Adrenal gland (tissue), 9 donors: ENCODE measurements at regions not wholly inside any gene's neighbourhood (a gene's known extent, or its start where the extent isn't known, plus 50 kb on each side); places are given as distances from the start of the nearest gene placed in this dataset.
A peak's percentile ranks its signal among the peaks of the same experiment; 100 is the strongest.

Experiments
- DNase-seq, 7 donors: peaks; one replicate each; pipeline ENCODE4 v3.0.0-alpha.2; 2019 to 2020
- H3K27ac ChIP-seq, 5 donors: fragments of 200-600 bp; sonication (generic) in 4 of 5; 1 replicate in 3 of 5; 2 replicates in 2 of 5; pipeline versions ENCODE4 v1.5.1 to v1.8.0; 2016 to 2020; ENCODE audit warnings: mild to moderate bottlenecking in 1 of 5
- H3K27me3 ChIP-seq: fragments of 200-600 bp; 2 replicates; pipeline ENCODE4 v1.8.0; 2021
- H3K36me3 ChIP-seq, 2 donors: fragments of 200-600 bp; replicated peaks in 1 of 2; 1 replicate in 1 of 2; 2 replicates in 1 of 2; pipeline versions ENCODE4 v1.5.1 to v1.8.0; 2018 to 2022
- H3K4me1 ChIP-seq, 2 donors: fragments of 200-600 bp; replicated peaks in 1 of 2; 1 replicate in 1 of 2; 2 replicates in 1 of 2; pipeline versions ENCODE4 v1.5.1 to v1.8.0; 2018 to 2021
- H3K4me3 ChIP-seq, 4 donors: fragments of 200-600 bp; sonication (generic) in 3 of 4; one replicate each; pipeline ENCODE4 v1.5.1; 2016 to 2018
- H3K9me3 ChIP-seq, 3 donors: fragments of 200-600 bp; sonication (generic) in 1 of 3; replicated peaks in 1 of 3; 1 replicate in 2 of 3; 2 replicates in 1 of 3; pipeline versions ENCODE4 v1.5.1 to v1.8.0; 2016 to 2021
- POLR2A ChIP-seq, 2 donors: fragments of 450-650 bp; IDR thresholded peaks; one replicate each; pipeline ENCODE4 v1.6.1; 2017; ENCODE audit warnings: antibody characterized with exemption in 2 of 2, mild to moderate bottlenecking in 2 of 2, moderate library complexity in 1 of 2
- WGBS, 4 donors: extraction: QIAGEN DNeasy Blood & Tissue Kit in 2 of 4; methylation state at CpG; one replicate each; pipeline versions ENCODE4 v1.1.5 to v1.1.7; 2013 to 2017; 5-methylcytosine and 5-hydroxymethylcytosine counted together
- intact Hi-C, 2 donors: fragments of 100-400 bp; cut with DNase I; formaldehyde crosslinking; loops; one replicate each; pipeline versions ENCODE4 v1.14.1 to v1.15.0; 2022 to 2023
- TF ChIP-seq, protein P1 (sequence below), 6 experiments: fragments of 450-650 bp in 4 of 6; fragments of 200-600 bp in 2 of 6; sonication (generic) in 1 of 6; IDR thresholded peaks; 1 replicate in 5 of 6; 2 replicates in 1 of 6; pipeline versions ENCODE4 v1.5.1 to v1.8.0; 2016 to 2021; ENCODE audit warnings: antibody characterized with exemption in 6 of 6, mild to moderate bottlenecking in 2 of 6, moderate library complexity in 1 of 6
- donor health status: healthy with polysubstance abuse.
- donor health status: Bipolar disorder and iron deficiency.
- donor health status: DM: yes; HTN: yes; CAD: no.
- donor health status: DM: no; HTN: no; CAD: no.
- donor health status: DM: no; HTN: no; CAD: no.

DNA sequence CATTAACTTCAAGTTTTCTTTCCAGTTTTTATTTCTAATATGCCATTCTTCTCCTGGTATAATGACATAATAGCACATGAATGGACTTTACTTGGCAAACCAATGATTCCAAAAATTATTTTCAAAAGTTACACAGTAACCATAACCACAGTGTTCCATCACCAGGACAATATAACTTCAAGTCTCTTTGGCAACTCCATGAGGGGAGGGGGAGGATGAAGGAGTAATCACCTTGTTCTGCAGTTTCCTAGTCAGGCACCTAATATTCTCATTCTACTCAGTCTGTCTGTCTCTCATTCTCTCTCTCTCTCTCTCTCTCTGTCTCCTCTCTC lies 66.6 kb downstream of the BTG1 start:
- TF ChIP-seq, protein P1, sequence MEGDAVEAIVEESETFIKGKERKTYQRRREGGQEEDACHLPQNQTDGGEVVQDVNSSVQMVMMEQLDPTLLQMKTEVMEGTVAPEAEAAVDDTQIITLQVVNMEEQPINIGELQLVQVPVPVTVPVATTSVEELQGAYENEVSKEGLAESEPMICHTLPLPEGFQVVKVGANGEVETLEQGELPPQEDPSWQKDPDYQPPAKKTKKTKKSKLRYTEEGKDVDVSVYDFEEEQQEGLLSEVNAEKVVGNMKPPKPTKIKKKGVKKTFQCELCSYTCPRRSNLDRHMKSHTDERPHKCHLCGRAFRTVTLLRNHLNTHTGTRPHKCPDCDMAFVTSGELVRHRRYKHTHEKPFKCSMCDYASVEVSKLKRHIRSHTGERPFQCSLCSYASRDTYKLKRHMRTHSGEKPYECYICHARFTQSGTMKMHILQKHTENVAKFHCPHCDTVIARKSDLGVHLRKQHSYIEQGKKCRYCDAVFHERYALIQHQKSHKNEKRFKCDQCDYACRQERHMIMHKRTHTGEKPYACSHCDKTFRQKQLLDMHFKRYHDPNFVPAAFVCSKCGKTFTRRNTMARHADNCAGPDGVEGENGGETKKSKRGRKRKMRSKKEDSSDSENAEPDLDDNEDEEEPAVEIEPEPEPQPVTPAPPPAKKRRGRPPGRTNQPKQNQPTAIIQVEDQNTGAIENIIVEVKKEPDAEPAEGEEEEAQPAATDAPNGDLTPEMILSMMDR (IDR thresholded peaks at IDR 0.05) = no peak
- no peak for TF ChIP-seq POLR2A (IDR thresholded peaks at IDR 0.05)
- H3K4me1 ChIP-seq = peaks cover 4 to 18% of the 10 kb centered on the region in 2 donors
- no peaks in the 10 kb centered on the region for H3K9me3 ChIP-seq
- H3K36me3 ChIP-seq = no peaks in the 10 kb centered on the region
- intact Hi-C loops = no loop called here
- H3K4me3 ChIP-seq = no peak overlapping the region
- H3K27ac ChIP-seq = no peak overlapping the region
- no peaks in the 10 kb centered on the region for H3K27me3 ChIP-seq
- DNase-seq = no peak

DNA sequence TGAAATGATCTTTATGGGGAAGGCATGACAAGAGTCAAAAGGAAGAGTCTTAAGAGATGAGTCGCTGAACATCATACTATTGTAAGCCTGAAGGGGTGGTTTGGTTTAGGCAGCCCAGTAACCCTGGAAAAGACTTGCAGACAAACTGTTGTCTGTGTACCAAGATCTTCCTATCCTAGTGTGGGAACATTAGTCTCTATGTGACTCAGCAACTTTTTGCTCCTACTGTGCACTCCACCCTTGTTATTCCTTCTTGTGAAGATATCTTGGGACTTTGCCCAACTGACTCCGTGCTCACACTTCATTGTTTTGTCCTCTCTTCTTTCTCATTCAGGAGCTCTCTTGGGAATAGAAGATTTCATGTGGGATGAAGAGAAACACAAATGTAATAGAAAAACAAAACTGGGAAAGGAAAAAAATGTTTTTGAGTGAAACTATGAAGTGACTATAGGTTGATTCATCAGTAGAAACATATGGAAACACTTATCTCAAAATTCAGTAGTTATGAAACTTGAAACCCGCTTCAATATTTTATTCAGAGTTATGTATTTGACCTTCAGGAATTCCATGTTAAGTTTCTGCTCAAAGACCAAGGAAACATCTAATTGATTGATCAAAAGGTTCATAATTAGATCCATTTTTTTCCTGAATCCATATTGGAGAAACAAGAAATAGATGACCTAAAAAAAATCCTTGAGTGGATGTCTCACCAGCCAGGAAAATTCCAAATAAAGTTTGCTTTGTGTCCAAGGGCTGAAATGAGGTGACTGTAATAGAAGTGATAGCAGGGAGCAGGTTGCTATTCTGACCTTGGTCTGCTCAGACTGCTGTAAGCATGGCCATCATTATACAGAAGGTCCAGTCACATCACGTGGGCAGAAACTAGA lies 67.2 kb downstream of the BTG1 start:
- Histone ChIP-seq H3K9me3 (no peaks in the 10 kb centered on the region), H3K27me3 (no peaks in the 10 kb centered on the region), H3K4me3 (no peak overlapping the region), H3K4me1 (peaks cover 4 to 18% of the 10 kb centered on the region in 2 donors), H3K27ac (no peak overlapping the region), H3K36me3 (no peaks in the 10 kb centered on the region)
- WGBS, 4 donors = 55 to 61% (median 60%) methylated on average over 4 of the region's 4 CpGs
- TF ChIP-seq POLR2A (IDR thresholded peaks at IDR 0.05) = no peak
- TF ChIP-seq, protein P1 (IDR thresholded peaks at IDR 0.05) = no peak
- no peak for DNase-seq
- intact Hi-C loops = no loop called here

DNA sequence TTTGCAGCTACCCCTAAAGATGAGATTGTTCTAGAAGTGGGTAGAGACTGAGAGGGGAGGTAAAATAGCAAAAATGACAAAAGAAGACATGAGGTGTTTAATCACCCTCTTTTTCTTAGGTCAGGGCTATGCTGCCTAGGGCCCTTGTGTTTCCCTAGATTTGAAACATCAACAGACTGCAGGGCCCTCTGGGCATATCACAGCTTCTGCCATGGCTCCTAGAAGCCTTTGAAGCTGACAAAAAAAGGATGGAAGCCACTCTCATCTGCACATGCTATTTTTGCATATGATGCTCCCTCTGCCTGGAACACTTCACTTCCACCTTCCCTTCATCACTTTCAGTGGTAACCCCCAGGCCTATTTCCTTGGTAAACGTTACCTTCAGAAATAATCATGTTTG lies 68.1 kb downstream of the BTG1 start:
- DNase-seq = no peak
- H3K9me3 ChIP-seq = no peaks in the 10 kb centered on the region
- peaks cover 4 to 18% of the 10 kb centered on the region in 2 donors for H3K4me1 ChIP-seq
- no peak overlapping the region for H3K4me3 ChIP-seq
- no peaks in the 10 kb centered on the region for H3K27me3 ChIP-seq
- no peaks in the 10 kb centered on the region for H3K36me3 ChIP-seq
- intact Hi-C loops = no loop called here
- TF ChIP-seq, protein P1 (IDR thresholded peaks at IDR 0.05) = no peak
- TF ChIP-seq POLR2A (IDR thresholded peaks at IDR 0.05) = no peak
- H3K27ac ChIP-seq = no peak overlapping the region
- 78 to 94% (median 90%) methylated on average over 1 of the region's 1 CpG for WGBS, 4 donors

DNA sequence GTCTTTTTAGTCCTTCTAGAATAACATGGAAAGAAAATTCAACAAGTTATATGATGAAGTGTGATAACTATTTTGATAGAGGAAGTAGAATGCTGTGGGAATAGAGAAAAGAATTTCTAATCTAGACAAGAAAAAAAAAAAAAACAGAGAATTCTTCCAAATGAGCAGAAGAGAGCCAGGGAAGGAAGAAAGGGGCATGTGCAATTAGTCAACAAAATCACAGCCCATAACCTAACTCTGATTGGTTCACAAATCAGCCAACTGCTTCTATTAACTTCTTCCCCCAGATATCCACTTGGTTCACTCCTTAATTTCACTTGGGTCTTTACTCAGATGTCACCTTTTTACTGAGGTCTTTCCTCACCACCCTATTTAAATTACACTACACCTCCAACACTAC lies 69.5 kb downstream of the BTG1 start:
- peaks cover 4 to 18% of the 10 kb centered on the region in 2 donors for H3K4me1 ChIP-seq
- peak overlapping the region in 1 of 5 donors; percentile 15 for H3K27ac ChIP-seq

More for the DNA sequence above, 69.5 kb downstream of the BTG1 start:
- no peak for DNase-seq
- Histone ChIP-seq H3K4me3 (no peak overlapping the region), H3K9me3 (no peaks in the 10 kb centered on the region), H3K27me3 (no peaks in the 10 kb centered on the region), H3K36me3 (no peaks in the 10 kb centered on the region)
- intact Hi-C loops = no loop called here
- TF ChIP-seq POLR2A (IDR thresholded peaks at IDR 0.05) = no peak
- TF ChIP-seq, protein P1 (IDR thresholded peaks at IDR 0.05) = no peak
